ENCODE measurements at regions not wholly inside any gene's neighbourhood (a gene's known extent, or its start where the extent isn't known, plus 50 kb on each side); places are given as distances from the start of the nearest gene placed in this dataset.

DNA sequence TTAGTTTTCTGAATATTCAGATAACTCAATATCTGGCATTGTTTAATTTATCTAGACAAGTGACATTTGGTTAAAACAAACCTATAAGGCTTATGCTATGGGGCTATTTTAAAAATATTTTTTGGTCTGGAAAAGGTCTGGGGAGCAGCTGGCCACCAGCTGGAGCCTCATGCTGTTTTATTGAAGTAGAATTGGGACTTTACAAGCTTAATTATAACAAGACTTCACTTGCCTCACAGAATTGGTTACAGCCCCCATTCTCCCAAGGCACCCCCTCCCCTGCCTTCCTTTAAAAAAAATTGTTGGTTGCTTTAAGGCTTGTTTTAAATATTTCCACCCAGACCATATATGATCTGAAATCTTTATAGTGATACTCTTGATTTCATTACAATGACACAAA, 453.9 kb downstream of the ADAMTS20 start:
- TF ChIP-seq POLR2AphosphoS5 (IDR thresholded peaks at IDR 0.05; ENCODE audit: insufficient read depth in 1 of 2, low read depth in 1 of 2) (no peak), POLR2A (IDR thresholded peaks at IDR 0.05) (no peak)
- TF ChIP-seq, protein P1, sequence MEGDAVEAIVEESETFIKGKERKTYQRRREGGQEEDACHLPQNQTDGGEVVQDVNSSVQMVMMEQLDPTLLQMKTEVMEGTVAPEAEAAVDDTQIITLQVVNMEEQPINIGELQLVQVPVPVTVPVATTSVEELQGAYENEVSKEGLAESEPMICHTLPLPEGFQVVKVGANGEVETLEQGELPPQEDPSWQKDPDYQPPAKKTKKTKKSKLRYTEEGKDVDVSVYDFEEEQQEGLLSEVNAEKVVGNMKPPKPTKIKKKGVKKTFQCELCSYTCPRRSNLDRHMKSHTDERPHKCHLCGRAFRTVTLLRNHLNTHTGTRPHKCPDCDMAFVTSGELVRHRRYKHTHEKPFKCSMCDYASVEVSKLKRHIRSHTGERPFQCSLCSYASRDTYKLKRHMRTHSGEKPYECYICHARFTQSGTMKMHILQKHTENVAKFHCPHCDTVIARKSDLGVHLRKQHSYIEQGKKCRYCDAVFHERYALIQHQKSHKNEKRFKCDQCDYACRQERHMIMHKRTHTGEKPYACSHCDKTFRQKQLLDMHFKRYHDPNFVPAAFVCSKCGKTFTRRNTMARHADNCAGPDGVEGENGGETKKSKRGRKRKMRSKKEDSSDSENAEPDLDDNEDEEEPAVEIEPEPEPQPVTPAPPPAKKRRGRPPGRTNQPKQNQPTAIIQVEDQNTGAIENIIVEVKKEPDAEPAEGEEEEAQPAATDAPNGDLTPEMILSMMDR (IDR thresholded peaks at IDR 0.05) = no peak
- intact Hi-C loops (cut with DNase I) = no loop called here
- no peak overlapping the region for H3K4me3 ChIP-seq
- no peak for DNase-seq (ENCODE audit: extremely low spot score in 2 of 2)
- no peak overlapping the region for H3K27ac ChIP-seq
- peaks cover 8% of the 10 kb centered on the region for H3K4me1 ChIP-seq
- no peaks in the 10 kb centered on the region for H3K27me3 ChIP-seq
- H3K36me3 ChIP-seq = no peaks in the 10 kb centered on the region
- no peaks in the 10 kb centered on the region for H3K9me3 ChIP-seq

GRCh38 chr12:43097471-43097870, 454.5 kb downstream of the ADAMTS20 start:
- Histone ChIP-seq H3K4me1 (peaks cover 8% of the 10 kb centered on the region), H3K9me3 (no peaks in the 10 kb centered on the region), H3K27ac (no peak overlapping the region), H3K4me3 (no peak overlapping the region), H3K27me3 (no peaks in the 10 kb centered on the region), H3K36me3 (no peaks in the 10 kb centered on the region)
- no peak for DNase-seq (ENCODE audit: extremely low spot score in 2 of 2)
- no peak for TF ChIP-seq POLR2A (IDR thresholded peaks at IDR 0.05)
- TF ChIP-seq, protein P1 (IDR thresholded peaks at IDR 0.05) = no peak
- TF ChIP-seq POLR2AphosphoS5 (IDR thresholded peaks at IDR 0.05; ENCODE audit: insufficient read depth in 1 of 2, low read depth in 1 of 2) = no peak
- intact Hi-C loops (cut with DNase I) = no loop called here

DNA sequence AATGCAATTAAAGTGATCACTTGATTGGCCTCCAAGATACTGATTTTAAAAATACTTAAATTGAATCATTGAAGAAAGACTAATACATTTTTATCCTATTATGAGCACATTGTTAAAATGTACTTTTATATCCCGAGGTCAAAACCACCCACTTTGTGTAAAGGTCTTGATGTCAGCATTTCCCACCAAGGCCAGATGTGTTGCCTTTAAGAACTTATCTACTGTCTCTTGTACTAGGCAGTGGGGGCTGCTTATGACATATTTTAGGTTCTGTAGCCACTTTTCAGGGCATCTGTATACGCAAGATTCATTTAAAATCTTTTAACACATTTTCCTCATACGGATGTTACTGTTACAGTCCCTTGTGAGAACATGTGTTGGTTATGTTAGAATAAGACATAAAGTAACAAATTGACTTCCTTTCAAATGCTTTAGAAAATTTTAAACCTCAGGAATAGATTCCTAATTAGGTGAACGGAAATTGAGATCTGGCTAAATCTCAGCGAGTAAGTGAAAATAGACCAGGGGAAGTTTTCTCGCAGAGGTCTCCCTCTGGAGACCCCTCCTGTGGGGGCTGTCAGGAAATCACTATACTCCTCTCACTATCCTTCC, 456.2 kb downstream of the ADAMTS20 start:
- Histone ChIP-seq H3K36me3 (no peaks in the 10 kb centered on the region), H3K27me3 (no peaks in the 10 kb centered on the region), H3K4me3 (no peak overlapping the region), H3K9me3 (no peaks in the 10 kb centered on the region), H3K27ac (no peak overlapping the region), H3K4me1 (peaks cover 8% of the 10 kb centered on the region)
- TF ChIP-seq, protein P1 (IDR thresholded peaks at IDR 0.05) = no peak
- TF ChIP-seq POLR2AphosphoS5 (IDR thresholded peaks at IDR 0.05; ENCODE audit: insufficient read depth in 1 of 2, low read depth in 1 of 2) = no peak
- no peak for TF ChIP-seq POLR2A (IDR thresholded peaks at IDR 0.05)
- no peak for DNase-seq (ENCODE audit: extremely low spot score in 2 of 2)
- intact Hi-C loops (cut with DNase I) = no loop called here

GRCh38 chr12:43094886-43095575, 457.0 kb downstream of the ADAMTS20 start:
- Histone ChIP-seq H3K27me3 (no peaks in the 10 kb centered on the region), H3K36me3 (no peaks in the 10 kb centered on the region), H3K4me1 (peaks cover 8% of the 10 kb centered on the region), H3K9me3 (no peaks in the 10 kb centered on the region), H3K27ac (no peak overlapping the region), H3K4me3 (no peak overlapping the region)
- DNase-seq (ENCODE audit: extremely low spot score in 2 of 2) = no peak
- no peak for TF ChIP-seq POLR2A (IDR thresholded peaks at IDR 0.05)
- no peak for TF ChIP-seq POLR2AphosphoS5 (IDR thresholded peaks at IDR 0.05; ENCODE audit: insufficient read depth in 1 of 2, low read depth in 1 of 2)
- TF ChIP-seq, protein P1 (IDR thresholded peaks at IDR 0.05) = no peak
- intact Hi-C loops (cut with DNase I) = no loop called here

DNA sequence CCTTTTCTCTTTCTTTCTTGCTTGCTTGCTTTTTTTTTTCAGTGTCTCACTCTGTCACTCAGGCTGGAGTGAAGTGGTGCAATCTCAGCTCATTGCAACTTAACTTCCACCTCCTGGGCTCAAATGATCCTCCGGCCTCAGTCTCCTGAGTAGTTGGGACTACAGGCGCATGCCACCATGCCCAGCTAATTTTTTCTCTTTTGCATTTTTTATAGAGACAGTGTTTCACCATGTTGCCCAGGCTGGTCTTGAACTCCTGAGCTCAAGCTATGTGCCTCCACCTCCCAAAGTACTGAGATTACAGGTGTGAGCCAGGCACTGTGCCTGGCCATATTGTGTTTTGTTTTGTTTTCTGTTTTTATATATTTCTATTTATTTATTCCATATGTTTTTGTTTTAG, 461.0 kb downstream of the ADAMTS20 start:
- intact Hi-C loops (cut with DNase I) = no loop called here
- TF ChIP-seq POLR2AphosphoS5 (IDR thresholded peaks at IDR 0.05; ENCODE audit: insufficient read depth in 1 of 2, low read depth in 1 of 2) (no peak), POLR2A (IDR thresholded peaks at IDR 0.05) (no peak)
- TF ChIP-seq, protein P1 (IDR thresholded peaks at IDR 0.05) = no peak
- H3K36me3 ChIP-seq = no peaks in the 10 kb centered on the region

More for the DNA sequence above, 461.0 kb downstream of the ADAMTS20 start:
- H3K27me3 ChIP-seq = no peaks in the 10 kb centered on the region
- no peak for DNase-seq (ENCODE audit: extremely low spot score in 2 of 2)
- no peak overlapping the region for H3K27ac ChIP-seq
- H3K4me1 ChIP-seq = no peaks in the 10 kb centered on the region
- H3K4me3 ChIP-seq = no peak overlapping the region
- no peaks in the 10 kb centered on the region for H3K9me3 ChIP-seq

All from vagina (tissue), 2 donors.